Neural progenitor cell (in vitro differentiated cells): ENCODE measurements at regions not wholly inside any gene's neighbourhood (a gene's known extent, or its start where the extent isn't known, plus 50 kb on each side); places are given as distances from the start of the nearest gene placed in this dataset.

ENCODE experiments used
- DNase-seq: peaks from one replicate; pipeline ENCODE4 v3.0.0-alpha.2; 2016; ENCODE audit warnings: low spot score
- H2AFZ ChIP-seq: fragments of 200-600 bp; sonication (generic); replicated peaks from 2 replicates; pipeline ENCODE4 v1.6.1; 2016; ENCODE audit warnings: antibody characterized with exemption
- H3F3A ChIP-seq: fragments of 200-600 bp; sonication (generic); 2 replicates; pipeline ENCODE4 v1.6.1; 2016; ENCODE audit warnings: antibody characterized with exemption, low read depth
- H3K27ac ChIP-seq: fragments of 200-600 bp; sonication (generic); 2 replicates; pipeline ENCODE4 v1.5.1; 2016; ENCODE audit warnings: mild to moderate bottlenecking
- H3K27me3 ChIP-seq: fragments of 200-600 bp; sonication (generic); 2 replicates; pipeline ENCODE4 v1.6.1; 2016; ENCODE audit warnings: mild to moderate bottlenecking, moderate library complexity
- H3K36me3 ChIP-seq: fragments of 200-600 bp; sonication (generic); 2 replicates; pipeline ENCODE4 v1.5.1; 2016
- H3K4me1 ChIP-seq: fragments of 200-600 bp; sonication (generic); 2 replicates; pipeline ENCODE4 v1.6.1; 2016; ENCODE audit warnings: mixed run types
- H3K4me2 ChIP-seq: fragments of 200-600 bp; sonication (generic); 2 replicates; pipeline ENCODE4 v1.6.1; 2016
- H3K4me3 ChIP-seq: fragments of 200-600 bp; sonication (generic); 2 replicates; pipeline ENCODE4 v1.5.1; 2016
- H3K79me2 ChIP-seq: fragments of 200-600 bp; sonication (generic); 2 replicates; pipeline ENCODE4 v1.6.1; 2016; ENCODE audit warnings: low read depth
- H3K9ac ChIP-seq: fragments of 200-600 bp; sonication (generic); 2 replicates; pipeline ENCODE4 v1.6.1; 2016
- H3K9me3 ChIP-seq: fragments of 200-600 bp; sonication (generic); 2 replicates; pipeline ENCODE4 v1.5.1; 2016; ENCODE audit warnings: low read depth
- H4K20me1 ChIP-seq: fragments of 200-600 bp; sonication (generic); 2 replicates; pipeline ENCODE4 v1.6.1; 2016; ENCODE audit warnings: low read depth
- H3K27ac Mint-ChIP-seq: 3 replicates; pipeline ENCODE4 v1.8.0; 2021; ENCODE audit warnings: mixed read lengths
- H3K27me3 Mint-ChIP-seq: 2 replicates; pipeline ENCODE4 v1.8.0; 2022; ENCODE audit warnings: low read depth, mild to moderate bottlenecking, inconsistent platforms, moderate library complexity, mixed read lengths; ENCODE audit not compliant: insufficient read depth
- H3K36me3 Mint-ChIP-seq: 3 replicates; pipeline ENCODE4 v1.8.0; 2021; ENCODE audit warnings: mixed read lengths
- H3K4me1 Mint-ChIP-seq: 3 replicates; pipeline ENCODE4 v1.8.0; 2021; ENCODE audit warnings: mixed read lengths
- H3K4me3 Mint-ChIP-seq: 3 replicates; pipeline ENCODE4 v1.8.0; 2021; ENCODE audit warnings: mild to moderate bottlenecking, moderate library complexity, mixed read lengths
- H3K9me3 Mint-ChIP-seq: 3 replicates; pipeline ENCODE4 v1.8.0; 2020; ENCODE audit warnings: mixed read lengths
- EZH2 ChIP-seq: fragments of 200-600 bp; sonication (generic); IDR thresholded peaks from 2 replicates; pipeline ENCODE4 v1.6.1; 2017; ENCODE audit warnings: antibody characterized with exemption, mild to moderate bottlenecking, moderate library complexity
- EZH2phosphoT487 ChIP-seq: fragments of 200-600 bp; sonication (generic); IDR thresholded peaks from 2 replicates; pipeline ENCODE4 v1.6.1; 2017; ENCODE audit warnings: antibody characterized with exemption
- TF ChIP-seq, protein P1 (sequence below): fragments of 200-600 bp; sonication (generic); IDR thresholded peaks from 2 replicates; pipeline ENCODE4 v1.5.1; 2017; ENCODE audit warnings: antibody characterized with exemption, mild to moderate bottlenecking

DNA sequence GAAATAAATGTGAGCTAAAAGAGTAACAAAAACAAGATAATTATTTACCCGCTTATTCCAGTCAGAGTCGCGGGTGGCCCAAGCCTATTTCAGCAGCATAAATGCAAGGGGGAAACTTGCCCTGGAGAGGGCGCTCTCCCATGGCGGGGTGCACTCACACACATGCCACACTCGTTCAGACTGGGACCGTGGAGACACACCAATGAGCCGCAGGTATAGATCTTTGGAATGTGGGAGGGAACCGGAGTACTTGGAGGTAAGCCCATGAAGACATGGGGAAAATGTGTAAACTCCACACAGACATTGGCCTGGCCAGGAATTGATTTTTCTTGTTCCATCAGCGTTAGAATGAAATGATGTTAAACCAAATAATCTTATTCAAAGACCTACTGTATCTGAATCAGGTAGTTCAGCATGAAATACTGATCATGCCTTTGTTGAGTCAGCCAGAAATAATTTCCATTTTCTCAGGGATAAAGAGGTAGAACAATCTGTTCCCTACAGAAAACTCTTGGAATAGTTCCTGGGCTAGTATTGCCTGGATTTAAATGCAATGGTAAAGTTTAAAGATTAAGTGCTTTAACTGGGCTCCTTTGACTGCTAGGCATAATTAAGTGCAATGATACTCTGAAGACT is 191.5 kb downstream of the MCHR2 start:
- no peaks in the 10 kb centered on the region for H3K4me1 ChIP-seq
- no peaks in the 10 kb centered on the region for H3K36me3 ChIP-seq
- no peaks in the 10 kb centered on the region for H3K79me2 ChIP-seq
- no peaks in the 10 kb centered on the region for H3K9me3 ChIP-seq
- no peak overlapping the region for H3K4me3 ChIP-seq
- H3K9me3 Mint-ChIP-seq: no peaks in the 10 kb centered on the region
- DNase-seq: peak; percentile 64
- H3K4me3 Mint-ChIP-seq: no peak overlapping the region
- no peaks in the 10 kb centered on the region for H3K4me1 Mint-ChIP-seq
- H3K27me3 ChIP-seq: no peaks in the 10 kb centered on the region
- H3K9ac ChIP-seq: no peak overlapping the region
- H3K36me3 Mint-ChIP-seq: no peaks in the 10 kb centered on the region
- TF ChIP-seq, protein P1, sequence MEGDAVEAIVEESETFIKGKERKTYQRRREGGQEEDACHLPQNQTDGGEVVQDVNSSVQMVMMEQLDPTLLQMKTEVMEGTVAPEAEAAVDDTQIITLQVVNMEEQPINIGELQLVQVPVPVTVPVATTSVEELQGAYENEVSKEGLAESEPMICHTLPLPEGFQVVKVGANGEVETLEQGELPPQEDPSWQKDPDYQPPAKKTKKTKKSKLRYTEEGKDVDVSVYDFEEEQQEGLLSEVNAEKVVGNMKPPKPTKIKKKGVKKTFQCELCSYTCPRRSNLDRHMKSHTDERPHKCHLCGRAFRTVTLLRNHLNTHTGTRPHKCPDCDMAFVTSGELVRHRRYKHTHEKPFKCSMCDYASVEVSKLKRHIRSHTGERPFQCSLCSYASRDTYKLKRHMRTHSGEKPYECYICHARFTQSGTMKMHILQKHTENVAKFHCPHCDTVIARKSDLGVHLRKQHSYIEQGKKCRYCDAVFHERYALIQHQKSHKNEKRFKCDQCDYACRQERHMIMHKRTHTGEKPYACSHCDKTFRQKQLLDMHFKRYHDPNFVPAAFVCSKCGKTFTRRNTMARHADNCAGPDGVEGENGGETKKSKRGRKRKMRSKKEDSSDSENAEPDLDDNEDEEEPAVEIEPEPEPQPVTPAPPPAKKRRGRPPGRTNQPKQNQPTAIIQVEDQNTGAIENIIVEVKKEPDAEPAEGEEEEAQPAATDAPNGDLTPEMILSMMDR: peak; percentile 67
- TF ChIP-seq EZH2phosphoT487: no peak
- H4K20me1 ChIP-seq: no peaks in the 10 kb centered on the region
- H3K4me2 ChIP-seq: peak overlapping the region; percentile 15
- H2AFZ ChIP-seq: no peak overlapping the region
- H3F3A ChIP-seq: no peaks in the 10 kb centered on the region
- H3K27ac ChIP-seq: no peak overlapping the region
- H3K27ac Mint-ChIP-seq: no peak overlapping the region
- H3K27me3 Mint-ChIP-seq: peaks cover 7% of the 10 kb centered on the region

DNA sequence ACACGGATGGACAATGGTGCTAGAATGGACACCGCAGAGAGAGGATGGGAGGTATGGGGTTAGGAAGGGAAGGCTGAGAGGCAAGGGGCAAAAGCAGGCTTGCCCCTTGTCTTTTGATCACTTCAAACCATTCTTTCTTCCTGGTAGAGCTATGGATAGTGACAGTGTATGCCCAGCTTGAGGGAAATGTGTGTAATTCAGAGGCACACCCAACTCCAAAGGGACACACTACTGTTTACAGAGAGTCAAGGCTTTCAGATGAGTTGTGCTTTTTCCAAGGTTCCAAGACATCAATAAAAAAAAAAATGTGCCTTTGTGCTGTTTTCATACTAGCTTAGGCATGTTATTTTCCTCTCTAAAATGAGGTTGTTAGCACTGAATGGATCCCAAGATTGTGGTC is 185.0 kb downstream of the MCHR2 start:
- H3K4me1 Mint-ChIP-seq: no peaks in the 10 kb centered on the region
- Histone ChIP-seq H3K4me1 (peaks cover 8% of the 10 kb centered on the region), H3K4me3 (no peak overlapping the region), H3K9me3 (no peaks in the 10 kb centered on the region), H3F3A (no peaks in the 10 kb centered on the region), H3K4me2 (no peak overlapping the region), H2AFZ (peak overlapping the region; percentile 19), H3K9ac (no peak overlapping the region), H4K20me1 (no peaks in the 10 kb centered on the region), H3K36me3 (no peaks in the 10 kb centered on the region), H3K79me2 (no peaks in the 10 kb centered on the region), H3K27me3 (no peaks in the 10 kb centered on the region), H3K27ac (no peak overlapping the region)
- DNase-seq: no peak
- H3K9me3 Mint-ChIP-seq: no peaks in the 10 kb centered on the region
- TF ChIP-seq, protein P1: no peak
- no peak for TF ChIP-seq EZH2
- TF ChIP-seq EZH2phosphoT487: no peak
- no peak overlapping the region for H3K27ac Mint-ChIP-seq
- H3K4me3 Mint-ChIP-seq: no peak overlapping the region
- H3K27me3 Mint-ChIP-seq: peaks cover 6% of the 10 kb centered on the region
- no peaks in the 10 kb centered on the region for H3K36me3 Mint-ChIP-seq

GRCh38 chr6:99810295-99810694 is 183.7 kb downstream of the MCHR2 start:
- no peaks in the 10 kb centered on the region for H3F3A ChIP-seq
- no peak overlapping the region for H3K27ac ChIP-seq
- no peak for TF ChIP-seq EZH2
- no peak for TF ChIP-seq EZH2phosphoT487
- TF ChIP-seq, protein P1: no peak
- H3K36me3 Mint-ChIP-seq: no peaks in the 10 kb centered on the region
- no peak overlapping the region for H3K4me3 Mint-ChIP-seq
- H2AFZ ChIP-seq: no peak overlapping the region
- H3K9ac ChIP-seq: no peak overlapping the region
- DNase-seq: no peak
- H3K27me3 ChIP-seq: no peaks in the 10 kb centered on the region
- no peaks in the 10 kb centered on the region for H3K79me2 ChIP-seq
- H4K20me1 ChIP-seq: no peaks in the 10 kb centered on the region
- H3K36me3 ChIP-seq: no peaks in the 10 kb centered on the region
- H3K4me1 Mint-ChIP-seq: no peaks in the 10 kb centered on the region
- H3K27ac Mint-ChIP-seq: no peak overlapping the region
- no peaks in the 10 kb centered on the region for H3K9me3 Mint-ChIP-seq
- no peak overlapping the region for H3K4me2 ChIP-seq
- H3K4me1 ChIP-seq: peaks cover 8% of the 10 kb centered on the region
- H3K4me3 ChIP-seq: no peak overlapping the region
- no peaks in the 10 kb centered on the region for H3K9me3 ChIP-seq
- peaks cover 6% of the 10 kb centered on the region for H3K27me3 Mint-ChIP-seq
